ENCODE measurements at regions not wholly inside any gene's neighbourhood (a gene's known extent, or its start where the extent isn't known, plus 50 kb on each side); places are given as distances from the start of the nearest gene placed in this dataset.

GRCh38 chr3:177281292-177282118 lies 84.2 kb upstream of the TBL1XR1 start:
- no peak overlapping the region for H2BK12ac ChIP-seq (ENCODE audit: low read depth, low read length)
- no peak overlapping the region for H3K14ac ChIP-seq (ENCODE audit: insufficient read length)
- H2BK20ac ChIP-seq (ENCODE audit: low read length): no peak overlapping the region
- no peak overlapping the region for H3K9ac ChIP-seq (replicated peaks in 1 of 4; ENCODE audit: extremely low read depth in 1 of 4, low read depth in 3 of 4, low read length in 3 of 4)
- no peak overlapping the region for H3K27ac ChIP-seq (ENCODE audit: low read depth, low read length)
- H4K20me1 ChIP-seq (replicated peaks in 1 of 2; ENCODE audit: control insufficient read depth in 1 of 2, insufficient read depth in 2 of 2, low read length in 2 of 2): no peaks in the 10 kb centered on the region
- no peak overlapping the region for H4K8ac ChIP-seq (ENCODE audit: extremely low read depth, insufficient read depth, low read length)
- H3K23ac ChIP-seq (ENCODE audit: insufficient read length): no peak overlapping the region
- FAIRE-seq: no peak
- POLR2A ChIA-PET (ENCODE audit: partially characterized antibody): interaction anchor here (0.6 to 1.4 kb wide), 4 partner anchors 13 to 84 kb away, joined by 3 to 4 read pairs (median 3); partner anchors contain the start of gene TBL1XR1
- H3K23me2 ChIP-seq (ENCODE audit: low read depth, low read length): no peaks in the 10 kb centered on the region
- no peak overlapping the region for H3K4ac ChIP-seq (replicated peaks; ENCODE audit: insufficient read length, low read depth, low read length)
- DNase-seq (ENCODE audit: low read depth in 1 of 2, low spot score in 2 of 2): no peak
- H3K18ac ChIP-seq (ENCODE audit: extremely low read depth, low read length): no peak overlapping the region
- H3K27me3 ChIP-seq (replicated peaks in 1 of 4; ENCODE audit: control insufficient read depth in 3 of 4, extremely low read depth in 1 of 4, insufficient read depth in 3 of 4, low read length in 3 of 4): 0 out of 7 replicates have a peak, but pooled peaks cover 0 to 2% (median 0%) of the 10 kb centered on the region in 4 experiments
- CTCF ChIA-PET (ENCODE audit: partially characterized antibody): interaction anchor here (0.6 to 0.7 kb wide), 3 partner anchors 10 to 265 kb away, joined by 3 read pairs; no protein-coding TSS in a partner anchor
- no peaks in the 10 kb centered on the region for H3K36me3 ChIP-seq (ENCODE audit: control insufficient read depth in 2 of 4, insufficient read depth in 4 of 4, low read length in 3 of 4)
- H3K79me2 ChIP-seq (ENCODE audit: control insufficient read depth in 1 of 2, insufficient read depth in 2 of 2, low read length in 2 of 2): no peaks in the 10 kb centered on the region
- H3K79me1 ChIP-seq (ENCODE audit: low read depth, low read length): no peaks in the 10 kb centered on the region
- no peak overlapping the region for H3K4me3 ChIP-seq (ENCODE audit: extremely low read depth in 1 of 4, insufficient read depth in 2 of 4, low read depth in 3 of 4, low read length in 4 of 4)
- 67% methylated on average over 7 of the region's 7 CpGs; no CpG with 5 or more reads in 1 of the 2 experiments for WGBS, 2 experiments (ENCODE audit: extremely low coverage in 1 of 2, insufficient coverage in 1 of 2, insufficient read length in 1 of 2, insufficient replicate concordance in 2 of 2, low coverage in 1 of 2, low lambda C conversion rate in 2 of 2, missing lambda C conversion rate in 1 of 2)
- H2AK5ac ChIP-seq (ENCODE audit: low read depth, low read length): no peak overlapping the region
- H2AFZ ChIP-seq (ENCODE audit: low read length): no peak overlapping the region
- H4K5ac ChIP-seq (ENCODE audit: insufficient read length, low read depth, low read length): no peak overlapping the region
- H3K9me3 ChIP-seq (ENCODE audit: insufficient read depth in 2 of 2, low read depth in 1 of 2, low read length in 1 of 2): no peaks in the 10 kb centered on the region
- no peak overlapping the region for H3K56ac ChIP-seq (replicated peaks; ENCODE audit: insufficient read length, low read depth, low read length)
- H2BK5ac ChIP-seq (ENCODE audit: low read depth, low read length): peak overlapping the region; percentile 22; the same call in 1 of the 2 replicates
- no peak overlapping the region for H4K91ac ChIP-seq (replicated peaks; ENCODE audit: insufficient read length, low read length)
- TF ChIP-seq USF2 (IDR thresholded peaks at IDR 0.05; ENCODE audit: low read length) (peak; percentile 27; the same call in 1 of the 2 replicates), CHD1 (IDR thresholded peaks at IDR 0.05; ENCODE audit: low read depth, low read length) (no peak)
- H3K4me1 ChIP-seq (replicated peaks in 1 of 4; ENCODE audit: control insufficient read depth in 3 of 4, insufficient read depth in 4 of 4, low read length in 3 of 4): peaks cover 4 to 21% (median 12%) of the 10 kb centered on the region in 4 experiments; a peak in 6 of 7 replicates
- no peak overlapping the region for H2BK15ac ChIP-seq (ENCODE audit: low read length)
- peak overlapping the region in 1 of 2 experiments; percentile 46; a peak in 1 of 4 replicates for H3K4me2 ChIP-seq (ENCODE audit: insufficient read depth in 1 of 2, low read depth in 2 of 2, low read length in 2 of 2)
- H2BK120ac ChIP-seq (replicated peaks; ENCODE audit: low read depth, low read length): no peak overlapping the region
